GM18499 (cell line): ENCODE measurements at regions not wholly inside any gene's neighbourhood (a gene's known extent, or its start where the extent isn't known, plus 50 kb on each side); places are given as distances from the start of the nearest gene placed in this dataset.

ENCODE experiments used
- ATAC-seq: cut with Tn5 transposase; IDR thresholded peaks from one replicate; pipeline ENCODE4 v1.9.1; 2021; ENCODE audit warnings: moderate number of reproducible peaks; ENCODE audit not compliant: insufficient read depth, unreplicated experiment

DNA sequence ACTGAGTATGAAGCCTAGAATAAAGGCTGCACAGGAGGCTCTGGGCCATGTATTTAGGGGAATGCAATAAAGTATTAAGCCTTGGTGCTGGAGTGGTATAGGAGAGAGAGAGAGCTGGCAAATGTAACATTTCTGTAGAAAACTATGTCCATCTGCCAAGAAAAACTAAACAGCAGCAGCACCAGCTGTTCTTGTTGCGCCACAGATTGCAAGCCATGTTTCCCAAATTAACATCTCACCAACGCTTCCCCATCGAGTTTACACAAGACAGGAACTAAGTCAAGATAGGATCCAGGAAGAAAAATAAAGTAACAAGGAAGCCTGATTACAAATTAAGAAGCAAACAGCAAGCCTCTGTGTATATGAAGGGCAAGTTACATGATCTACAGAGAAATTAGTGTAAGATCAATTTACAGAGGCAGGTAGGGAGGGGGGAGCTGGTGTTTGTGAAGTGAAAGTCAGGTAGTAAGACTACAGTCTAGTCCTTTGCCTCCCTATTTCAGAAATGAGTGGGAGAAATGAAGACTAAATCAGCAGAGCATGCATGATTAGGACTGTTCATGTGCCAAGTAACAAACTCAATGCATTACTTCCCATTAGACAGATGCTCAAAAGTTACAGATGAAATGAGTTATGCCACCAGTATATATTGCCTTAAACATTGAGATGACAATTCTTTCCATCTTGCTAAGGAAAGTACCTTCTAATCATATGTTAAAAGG, 900.5 kb downstream of the EPHA3 start:
- ATAC-seq: no peak

DNA sequence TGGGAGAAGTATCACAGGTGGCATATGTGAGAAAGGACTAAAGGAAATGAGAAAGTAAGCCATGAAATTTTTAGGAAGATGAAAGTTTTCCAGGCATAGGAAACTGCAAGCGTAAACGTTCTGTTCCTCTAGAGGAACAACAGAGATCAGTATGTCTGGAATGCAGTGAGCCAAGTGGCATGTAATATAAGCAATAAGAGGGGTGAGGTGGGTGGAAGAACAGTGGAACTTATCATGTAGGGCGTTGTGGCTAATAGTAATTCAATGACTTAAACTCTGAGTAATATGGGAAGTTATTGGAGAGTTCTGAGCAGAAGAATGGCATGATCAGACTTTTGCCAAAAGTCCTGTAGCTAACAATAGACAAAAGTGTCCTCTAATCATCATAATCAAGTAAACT, 902.9 kb downstream of the EPHA3 start:
- ATAC-seq: no peak

DNA sequence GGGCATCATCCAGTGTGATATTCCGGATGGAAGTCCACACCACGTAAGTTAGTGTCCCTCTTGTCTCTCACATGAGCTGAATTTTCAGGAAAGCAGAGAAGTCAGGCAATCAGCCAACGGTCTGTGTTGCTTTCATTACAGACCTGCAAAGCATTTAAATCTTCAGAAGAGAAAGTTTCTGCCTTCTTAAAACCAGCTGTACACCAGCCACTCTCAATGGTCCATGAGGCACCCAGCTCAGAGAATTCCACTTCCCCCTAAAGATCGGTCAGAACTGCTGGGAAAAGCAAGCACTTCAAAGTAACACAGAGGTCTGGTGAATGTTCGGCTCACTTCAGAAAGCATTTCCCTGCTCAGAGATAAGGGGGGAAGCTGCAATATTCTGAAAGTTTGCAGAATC, 903.7 kb downstream of the EPHA3 start:
- ATAC-seq: no peak

DNA sequence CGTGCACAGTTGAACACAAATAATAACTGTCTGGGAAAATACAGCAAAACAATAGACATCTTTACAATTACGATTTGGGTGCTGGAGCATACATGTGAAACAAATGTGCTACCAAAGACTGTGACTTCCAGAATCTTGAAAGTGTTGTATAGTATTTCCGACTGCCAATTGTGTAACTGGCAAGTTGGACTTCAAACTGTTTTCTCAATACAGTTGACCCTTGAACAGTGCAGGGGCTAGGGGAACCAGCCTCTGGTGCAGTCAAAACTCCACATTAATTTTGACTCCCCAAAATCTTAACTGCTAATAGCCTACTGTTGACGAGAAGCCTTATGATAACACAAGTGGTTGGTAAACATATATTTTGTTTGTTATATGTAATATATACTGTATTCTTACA, 904.2 kb downstream of the EPHA3 start:
- ATAC-seq: no peak

DNA sequence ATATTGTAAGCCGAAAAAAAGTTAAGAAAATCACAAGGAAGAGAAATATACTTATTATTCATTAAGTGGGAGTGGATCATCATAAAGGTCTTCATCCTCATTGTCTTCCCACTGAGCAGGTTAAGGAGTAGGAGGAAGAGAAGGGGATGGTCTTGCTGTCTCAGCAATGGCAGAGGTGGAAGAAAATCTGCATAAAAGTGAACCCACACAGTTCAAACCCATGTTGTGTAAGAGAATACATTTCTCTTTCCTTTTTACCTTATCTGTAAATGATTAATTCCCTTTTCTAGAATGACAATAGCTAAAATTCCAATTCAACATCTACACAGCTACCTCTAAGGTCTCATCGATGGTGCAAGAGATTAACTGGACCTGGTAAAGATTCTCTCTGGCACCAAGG, 904.6 kb downstream of the EPHA3 start:
- no peak for ATAC-seq

DNA sequence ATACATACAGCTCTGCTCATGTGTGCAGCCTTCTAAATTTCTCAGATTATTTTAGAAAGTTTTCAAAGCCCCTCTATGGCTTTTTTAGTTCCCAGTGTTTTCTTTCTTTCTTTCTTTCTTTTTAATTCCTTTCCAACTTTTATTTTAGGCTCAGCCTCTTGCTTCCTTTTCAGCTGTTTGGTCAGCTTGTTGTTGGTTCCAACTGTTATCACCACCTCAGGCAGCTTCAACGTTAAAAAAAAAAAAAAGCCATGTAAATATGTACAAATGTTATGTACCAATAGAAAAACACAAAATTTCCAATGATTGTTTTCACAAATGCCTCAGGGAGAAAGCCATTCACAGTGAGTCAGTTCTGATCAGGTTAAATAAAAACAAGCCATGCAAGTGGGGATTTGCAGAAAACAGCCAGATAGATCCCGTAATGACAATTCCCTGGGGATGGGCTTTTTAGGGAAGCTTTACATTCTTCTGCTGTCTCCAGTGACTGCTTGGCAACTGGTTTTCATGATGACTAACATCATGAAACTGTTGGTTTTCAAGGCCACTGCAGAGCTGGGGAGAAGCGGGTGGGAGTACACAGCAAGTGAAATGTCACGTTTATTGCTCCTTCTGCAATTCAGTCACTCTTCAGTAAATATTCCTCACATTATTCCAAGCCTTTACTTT, 908.4 kb downstream of the EPHA3 start:
- ATAC-seq: no peak

DNA sequence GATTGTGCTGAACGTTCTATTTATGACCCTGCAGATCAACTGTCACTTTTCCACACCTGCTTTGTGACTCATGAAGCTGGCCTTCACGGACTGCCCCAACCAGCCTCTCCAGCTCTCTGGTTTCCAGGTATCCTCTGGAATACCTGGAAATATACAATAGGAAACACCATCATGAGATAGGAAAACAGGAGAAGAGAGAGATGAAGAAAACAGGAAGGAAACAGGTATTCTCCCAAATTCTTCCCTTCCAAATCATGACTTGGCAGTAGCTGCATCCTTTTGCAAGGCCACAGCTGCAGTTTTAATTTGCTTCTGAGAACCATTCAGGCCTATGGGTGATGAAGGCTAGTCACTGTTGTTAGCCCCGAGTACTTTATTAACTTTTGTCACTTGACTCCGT, 909.1 kb downstream of the EPHA3 start:
- ATAC-seq: no peak

DNA sequence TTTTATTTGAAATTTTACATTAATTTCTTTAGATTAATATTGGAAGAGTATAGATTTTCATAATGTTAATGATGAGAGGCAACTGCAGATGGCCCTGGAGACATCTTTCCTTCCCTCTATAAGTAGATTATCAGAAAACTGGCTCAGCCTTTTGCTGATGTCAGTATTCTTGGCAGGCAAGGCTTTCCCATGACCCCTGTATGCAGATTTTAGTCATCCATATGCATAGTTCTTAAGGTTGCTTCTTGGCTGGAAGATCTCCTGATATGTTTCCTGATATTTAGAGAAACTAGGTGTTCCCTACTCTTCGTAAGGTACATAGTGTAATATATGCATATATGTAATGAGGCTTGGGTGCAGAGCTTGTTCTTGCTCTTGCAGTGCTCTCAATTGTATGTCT, 911.4 kb downstream of the EPHA3 start:
- ATAC-seq: no peak

DNA sequence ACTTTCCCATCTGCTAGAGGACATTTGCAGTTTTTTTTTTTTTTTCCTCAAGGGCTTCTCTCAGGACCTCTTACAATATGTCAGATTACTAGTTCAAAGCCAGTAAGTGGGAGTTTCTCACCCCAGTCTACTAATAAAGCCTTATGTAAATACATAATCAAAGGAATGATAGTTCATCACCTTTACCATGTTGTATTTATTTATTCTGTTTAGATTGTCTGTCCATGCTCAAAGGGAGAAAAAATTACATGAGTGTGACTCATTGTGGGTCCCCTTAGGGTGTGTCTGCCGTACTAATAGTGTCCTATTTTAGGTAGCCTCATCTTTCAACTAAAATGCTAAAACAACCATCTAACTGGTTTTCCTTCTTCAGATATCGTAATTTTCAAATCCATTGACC, 917.6 kb downstream of the EPHA3 start:
- no peak for ATAC-seq

DNA sequence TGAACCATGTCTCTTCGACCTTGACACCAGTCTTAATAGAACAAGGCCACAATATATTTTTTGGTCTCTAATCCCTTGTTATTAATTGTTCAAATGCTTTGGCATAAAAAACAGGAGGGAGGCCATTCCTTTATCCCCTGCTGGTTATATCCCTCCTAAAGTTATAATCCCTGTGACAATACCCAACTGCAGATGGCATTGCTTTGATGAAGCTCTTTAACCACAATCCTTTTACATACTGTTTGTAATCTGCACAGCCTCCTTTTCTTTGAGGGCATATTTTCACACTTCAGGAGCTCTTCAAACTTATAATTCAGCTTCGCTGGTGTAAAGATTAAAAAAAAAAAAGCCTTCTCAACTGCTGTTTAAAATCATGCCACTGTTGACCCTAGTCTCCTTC, 919.0 kb downstream of the EPHA3 start:
- no peak for ATAC-seq

DNA sequence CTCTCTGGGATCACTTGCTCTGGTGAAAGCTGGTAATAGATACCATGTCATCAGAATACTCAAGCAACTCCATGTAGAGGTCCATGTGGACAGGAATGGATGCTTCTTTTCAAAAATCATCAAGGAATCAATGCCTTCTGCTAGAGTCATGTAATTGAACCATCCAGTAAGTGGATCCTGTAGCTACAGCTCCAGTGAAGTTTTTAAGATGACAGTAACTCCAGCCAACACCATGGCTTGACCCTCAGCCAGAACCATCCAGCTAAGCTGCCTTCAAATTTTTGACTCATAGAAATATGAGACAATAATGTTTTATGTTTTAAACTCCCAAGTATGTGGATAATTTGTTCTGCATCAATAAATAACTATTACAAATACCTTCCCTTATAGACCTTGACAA, 923.7 kb downstream of the EPHA3 start:
- no peak for ATAC-seq

DNA sequence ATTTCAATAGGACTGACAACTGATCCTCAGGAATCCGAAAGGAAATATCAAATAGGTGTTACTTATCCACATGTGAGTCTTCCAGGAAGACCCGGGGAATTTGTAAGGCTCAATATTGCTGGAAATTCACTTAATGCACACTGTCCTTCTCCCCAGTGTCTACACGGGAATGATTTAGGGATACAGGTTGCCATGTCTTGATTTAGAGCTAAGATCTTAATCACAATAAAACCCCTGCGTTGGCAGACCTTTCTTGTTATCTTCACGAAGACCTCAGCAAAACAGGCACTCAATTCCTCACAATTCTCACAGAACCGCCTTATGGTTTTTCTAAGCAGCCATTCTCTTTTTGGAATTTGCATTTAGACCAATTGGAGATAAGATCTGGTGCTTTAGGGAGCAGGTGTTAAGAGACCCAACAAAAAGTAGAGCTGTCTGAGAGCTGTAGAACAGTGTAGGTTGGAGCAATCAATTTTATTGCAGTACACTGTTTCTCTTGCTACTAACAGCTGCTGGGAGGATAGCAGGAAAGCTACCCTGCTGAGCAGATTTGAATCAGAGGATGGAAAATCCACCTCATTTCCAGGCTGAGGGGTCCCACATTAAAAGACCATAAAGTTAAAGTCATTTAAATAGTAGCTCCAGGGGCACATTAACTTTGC, 925.7 kb downstream of the EPHA3 start:
- no peak for ATAC-seq

DNA sequence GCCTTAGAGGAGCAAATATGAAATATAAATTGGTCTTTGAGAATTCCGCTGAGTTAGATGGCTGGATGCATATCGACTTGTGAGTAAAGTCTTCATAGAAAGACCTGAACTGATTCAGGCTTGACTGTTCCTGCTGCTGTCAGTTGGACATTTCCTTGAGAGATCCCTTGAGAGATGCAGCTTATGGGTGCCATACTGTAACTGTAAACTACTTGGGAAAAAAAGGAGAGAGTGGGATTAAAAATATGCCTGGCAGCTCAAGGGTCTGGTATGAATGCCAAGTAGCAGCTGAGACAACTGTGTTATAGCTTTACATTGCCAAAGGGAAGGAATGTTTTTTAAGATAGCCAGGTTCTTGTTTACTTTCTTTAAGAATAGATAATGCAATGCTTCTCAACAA, 926.6 kb downstream of the EPHA3 start:
- ATAC-seq: no peak

DNA sequence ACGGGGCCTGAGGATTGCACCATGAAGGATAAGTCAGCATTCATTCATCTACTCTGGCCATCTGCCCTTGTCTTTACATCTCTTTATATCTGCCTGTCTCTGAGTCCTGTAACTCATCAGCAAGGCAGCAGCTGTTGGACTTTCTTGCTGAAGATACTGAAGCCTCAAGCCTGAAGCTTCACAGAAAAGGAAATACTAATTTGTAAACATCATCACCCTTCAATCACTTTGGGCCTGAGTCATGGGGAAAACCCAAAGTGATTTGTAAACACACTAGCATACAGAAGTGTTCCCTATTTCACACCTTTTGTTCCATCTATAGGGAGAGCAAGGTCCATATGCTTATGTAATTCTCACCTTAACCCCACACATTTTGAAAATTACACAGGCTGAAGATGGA, 928.2 kb downstream of the EPHA3 start:
- no peak for ATAC-seq

DNA sequence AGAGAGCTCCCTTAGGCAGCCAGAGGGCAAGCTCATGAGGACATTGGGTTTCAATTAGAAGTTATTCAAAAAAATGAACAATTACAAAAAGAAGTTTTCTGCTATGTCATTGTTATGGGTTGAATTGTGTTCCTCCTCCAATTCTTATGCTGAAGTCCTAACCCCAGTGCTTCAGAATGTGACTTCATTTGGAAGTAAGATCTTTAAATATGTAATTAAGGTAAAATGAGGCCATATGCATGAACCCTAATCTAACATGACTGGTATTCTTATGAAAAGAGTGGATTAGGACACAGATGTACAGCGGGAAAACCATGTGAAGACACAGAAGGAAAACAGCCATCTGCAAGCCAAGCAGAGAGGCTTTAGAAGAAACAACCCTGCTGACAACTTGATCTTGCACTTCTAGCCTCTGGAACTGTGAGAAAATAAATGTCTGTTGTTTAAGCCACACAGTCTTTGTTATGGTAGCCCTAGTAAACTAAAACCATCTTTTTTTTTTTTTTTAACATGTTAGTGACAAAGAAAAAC, 929.6 kb downstream of the EPHA3 start:
- ATAC-seq: no peak

DNA sequence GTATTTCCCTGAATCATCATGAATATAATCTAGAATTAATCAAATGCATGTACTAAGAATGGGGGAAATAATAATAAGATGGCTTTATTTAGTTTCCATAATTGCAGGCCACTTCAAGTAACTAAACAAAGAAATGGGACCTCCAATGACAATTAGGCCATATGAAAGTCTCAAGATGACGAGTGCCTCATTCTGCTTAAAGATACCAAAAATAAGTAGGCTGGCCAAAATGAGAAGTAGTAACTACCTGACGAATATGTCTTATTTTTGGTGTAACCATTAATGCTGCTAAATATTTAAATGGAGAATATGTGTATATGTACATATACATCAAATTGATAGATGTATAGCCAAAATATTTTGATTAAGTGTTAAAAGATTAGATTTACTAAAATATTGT, 932.6 kb downstream of the EPHA3 start:
- no peak for ATAC-seq

DNA sequence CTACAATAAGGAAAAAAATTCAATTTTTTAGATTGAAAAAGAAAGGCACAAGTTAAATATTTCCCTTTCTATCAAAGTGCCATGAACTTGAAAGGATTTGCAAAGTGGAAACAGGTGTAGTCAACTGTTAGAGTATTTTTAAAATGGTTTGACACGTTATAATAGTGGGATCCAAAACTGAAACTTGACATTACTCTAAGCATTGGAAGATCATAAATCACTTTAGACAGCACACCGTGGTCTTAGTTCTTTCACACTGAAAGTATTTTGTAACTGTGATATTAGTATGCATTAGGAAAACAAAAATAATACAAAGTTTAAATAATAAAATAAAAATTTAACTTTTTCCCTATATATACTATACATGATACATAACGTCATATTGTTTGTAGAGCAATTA, 933.1 kb downstream of the EPHA3 start:
- no peak for ATAC-seq

DNA sequence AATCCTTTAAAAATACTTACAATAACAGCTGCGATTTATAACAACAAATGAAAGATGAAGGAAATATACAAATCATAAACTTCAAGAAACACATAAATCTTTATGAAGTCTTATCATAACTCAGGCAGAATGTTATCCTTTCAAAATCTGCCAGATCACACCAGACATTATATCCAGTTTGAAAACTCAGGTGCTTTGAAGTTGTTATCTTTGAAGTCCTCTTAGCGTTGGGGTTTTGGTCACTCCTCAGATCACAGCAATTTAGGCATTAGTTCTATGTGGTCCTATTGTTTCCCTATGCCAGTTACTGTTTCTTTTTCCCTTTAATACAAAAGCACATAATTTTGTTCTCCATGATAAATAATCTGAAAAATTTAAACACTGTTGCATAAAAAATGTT, 934.6 kb downstream of the EPHA3 start:
- no peak for ATAC-seq

DNA sequence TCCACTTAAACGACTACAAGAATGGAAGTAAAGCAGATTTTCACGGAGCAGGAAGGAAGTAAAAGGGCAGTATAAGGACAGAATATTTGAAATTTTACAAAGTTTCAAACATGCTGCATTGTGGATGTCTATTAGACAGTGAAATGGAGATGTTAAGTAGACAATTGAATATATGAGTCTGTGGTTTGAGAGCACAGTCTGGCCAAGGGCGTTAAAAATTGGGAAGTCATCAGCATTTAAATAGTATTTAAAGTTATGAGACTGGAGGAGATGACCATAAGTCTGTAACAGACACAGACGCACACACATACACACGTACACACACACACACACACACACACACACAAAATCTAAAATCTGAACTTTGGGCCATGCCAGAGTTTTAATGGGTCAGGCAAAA, 935.9 kb downstream of the EPHA3 start:
- no peak for ATAC-seq

DNA sequence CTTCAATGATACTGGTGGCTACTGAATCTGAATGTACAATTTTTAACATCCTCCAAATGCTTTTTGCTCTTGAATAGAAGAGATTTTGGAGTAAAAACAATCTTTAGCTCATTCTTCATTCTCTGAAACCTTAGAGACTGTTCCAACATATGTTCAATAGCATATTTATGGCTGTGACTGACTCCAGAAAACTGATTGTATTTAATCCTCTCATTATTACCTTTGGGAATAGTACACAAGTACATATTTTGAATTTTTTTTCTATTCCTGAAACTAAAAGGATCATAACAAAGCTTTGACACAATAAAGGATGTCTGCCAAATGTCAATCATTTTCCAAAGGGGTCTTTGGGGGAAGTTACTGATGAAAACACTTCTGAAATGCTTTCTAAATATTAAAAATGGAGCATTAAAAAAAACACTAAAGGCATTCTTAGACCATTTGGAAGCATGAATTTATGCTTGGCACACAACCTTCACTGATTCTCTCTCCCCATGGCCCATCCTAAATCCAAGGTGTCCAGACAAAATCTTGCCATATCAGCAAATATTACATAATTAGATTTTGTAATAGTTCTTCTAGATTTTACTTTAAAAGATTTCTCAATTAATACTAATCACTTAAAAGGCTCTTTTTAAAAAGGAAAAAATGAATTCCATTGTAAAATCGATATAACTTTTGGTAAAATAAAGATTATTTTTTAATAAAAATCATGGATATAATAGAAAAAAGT, 936.8 kb downstream of the EPHA3 start:
- no peak for ATAC-seq

DNA sequence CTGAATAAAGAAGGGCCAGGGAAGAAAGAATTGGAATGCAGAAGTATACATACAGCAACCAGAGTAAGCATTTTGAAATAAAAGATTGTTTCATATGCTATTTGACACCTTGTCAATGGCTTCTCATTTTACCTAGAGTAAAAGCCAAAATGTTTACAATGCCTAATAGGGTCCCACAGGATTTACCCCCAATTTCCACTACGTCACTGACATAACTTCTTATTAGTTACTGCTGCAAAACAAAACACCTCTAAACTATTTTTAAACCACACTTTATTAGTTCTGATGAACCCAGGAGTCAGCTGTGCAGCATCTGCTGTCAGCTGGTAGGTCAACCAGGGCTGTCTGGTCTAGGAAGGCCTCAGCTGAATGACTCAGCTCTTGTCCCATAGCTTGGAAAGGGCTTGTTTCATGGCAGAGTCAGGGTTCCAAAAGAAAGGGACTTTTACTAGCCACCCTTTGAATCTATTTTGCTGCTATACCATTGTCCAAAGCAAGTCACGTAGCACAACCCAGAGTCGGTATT, 945.1 kb downstream of the EPHA3 start:
- ATAC-seq: no peak
